SK-N-SH treated with all-trans-retinoic acid at 6 μM for 48 hours (cell line): ENCODE measurements at regions not wholly inside any gene's neighbourhood (a gene's known extent, or its start where the extent isn't known, plus 50 kb on each side); places are given as distances from the start of the nearest gene placed in this dataset.

ENCODE experiments used
- ATAC-seq: fragments of 200-7000 bp; cut with Tn5 transposase; 3 replicates; pipeline ENCODE4 v1.9.1; 2020; ENCODE audit warnings: mild to moderate bottlenecking, moderate library complexity
- ARNTL ChIP-seq: fragments of 450-650 bp; formaldehyde crosslinking; IDR thresholded peaks from 2 replicates; pipeline ENCODE4 v1.5.0; 2020; ENCODE audit warnings: low read depth, mild to moderate bottlenecking, moderate library complexity, borderline replicate concordance
- BACH2 ChIP-seq: fragments of 250-450 bp; sonication (Bioruptor Pico); IDR thresholded peaks from 2 replicates; pipeline ENCODE4 v1.9.0; 2021; ENCODE audit warnings: mild to moderate bottlenecking, borderline replicate concordance
- CSDC2 ChIP-seq: fragments of 250-450 bp; sonication (Bioruptor Pico); IDR thresholded peaks from 2 replicates; pipeline ENCODE4 v1.5.0; 2020; ENCODE audit warnings: mild to moderate bottlenecking, moderate library complexity
- CSRNP3 ChIP-seq: fragments of 250-450 bp; sonication (Bioruptor Pico); IDR thresholded peaks from 2 replicates; pipeline ENCODE4 v1.5.1; 2021; ENCODE audit warnings: mild to moderate bottlenecking, moderate library complexity
- ESRRG ChIP-seq: fragments of 250-450 bp; sonication (Bioruptor Pico); IDR thresholded peaks from 2 replicates; pipeline ENCODE4 v1.6.1; 2021; ENCODE audit warnings: mild to moderate bottlenecking
- GLIS3 ChIP-seq: fragments of 250-450 bp; sonication (Bioruptor Pico); IDR thresholded peaks from 2 replicates; pipeline ENCODE4 v1.5.0; 2020; ENCODE audit warnings: mild to moderate bottlenecking, moderate library complexity
- ISL1 ChIP-seq: fragments of 250-450 bp; sonication (Bioruptor Pico); IDR thresholded peaks from 2 replicates; pipeline ENCODE4 v2.1.2; 2022; ENCODE audit warnings: mild to moderate bottlenecking, moderate library complexity
- OSR1 ChIP-seq: fragments of 250-450 bp; sonication (Bioruptor Pico); IDR thresholded peaks from 2 replicates; pipeline ENCODE4 v1.8.0; 2022; ENCODE audit warnings: moderate library complexity, mild to moderate bottlenecking, inconsistent platforms
- PATZ1 ChIP-seq: fragments of 250-450 bp; sonication (Bioruptor Pico); IDR thresholded peaks from 2 replicates; pipeline ENCODE4 v1.8.0; 2020; ENCODE audit warnings: mild to moderate bottlenecking, moderate library complexity, borderline replicate concordance
- POU6F1 ChIP-seq: fragments of 250-450 bp; sonication (Bioruptor Pico); IDR thresholded peaks from 2 replicates; pipeline ENCODE4 v1.8.0; 2021; ENCODE audit warnings: low read depth, mild to moderate bottlenecking, moderate library complexity, borderline replicate concordance
- PPARA ChIP-seq: fragments of 250-450 bp; sonication (Bioruptor Pico); IDR thresholded peaks from 2 replicates; pipeline ENCODE4 v1.5.0; 2020; ENCODE audit warnings: mild to moderate bottlenecking, borderline replicate concordance
- SNAI2 ChIP-seq: fragments of 250-450 bp; sonication (Bioruptor Pico); IDR thresholded peaks from 2 replicates; pipeline ENCODE4 v1.5.0; 2020; ENCODE audit warnings: mild to moderate bottlenecking, moderate library complexity
- ZC3H10 ChIP-seq: fragments of 250-450 bp; sonication (Bioruptor Pico); IDR thresholded peaks from 2 replicates; pipeline ENCODE4 v1.5.1; 2021; ENCODE audit warnings: mild to moderate bottlenecking, moderate library complexity
- ZFP3 ChIP-seq: fragments of 250-450 bp; sonication (Bioruptor Pico); IDR thresholded peaks from 2 replicates; pipeline ENCODE4 v1.5.0; 2020; ENCODE audit warnings: mild to moderate bottlenecking, moderate library complexity
- ZFP30 ChIP-seq: fragments of 450-650 bp; formaldehyde crosslinking; IDR thresholded peaks from 2 replicates; pipeline ENCODE4 v1.5.0; 2022; ENCODE audit warnings: mild to moderate bottlenecking, moderate library complexity
- ZNF565 ChIP-seq: fragments of 450-650 bp; formaldehyde crosslinking; conservative IDR thresholded peaks from 2 replicates; pipeline ENCODE4 v1.5.0; 2020; ENCODE audit warnings: low read depth, mild to moderate bottlenecking, moderate library complexity
- ZNF70 ChIP-seq: fragments of 450-650 bp; formaldehyde crosslinking; IDR thresholded peaks from 2 replicates; pipeline ENCODE4 v1.5.0; 2020; ENCODE audit warnings: mild to moderate bottlenecking, moderate library complexity
- ZNF8 ChIP-seq: fragments of 450-650 bp; formaldehyde crosslinking; IDR thresholded peaks from 2 replicates; pipeline ENCODE4 v1.5.0; 2020; ENCODE audit warnings: mild to moderate bottlenecking, moderate library complexity
- TF ChIP-seq, protein P1 (sequence below): fragments of 250-450 bp; sonication (Bioruptor Pico); IDR thresholded peaks from 2 replicates; pipeline ENCODE4 v1.5.1; 2020; ENCODE audit warnings: low read depth, mild to moderate bottlenecking, moderate library complexity
- TF ChIP-seq, protein P2 (sequence below): fragments of 250-450 bp; sonication (Bioruptor Pico); IDR thresholded peaks from 2 replicates; pipeline ENCODE4 v1.5.0; 2020; ENCODE audit warnings: mild to moderate bottlenecking, moderate library complexity

DNA sequence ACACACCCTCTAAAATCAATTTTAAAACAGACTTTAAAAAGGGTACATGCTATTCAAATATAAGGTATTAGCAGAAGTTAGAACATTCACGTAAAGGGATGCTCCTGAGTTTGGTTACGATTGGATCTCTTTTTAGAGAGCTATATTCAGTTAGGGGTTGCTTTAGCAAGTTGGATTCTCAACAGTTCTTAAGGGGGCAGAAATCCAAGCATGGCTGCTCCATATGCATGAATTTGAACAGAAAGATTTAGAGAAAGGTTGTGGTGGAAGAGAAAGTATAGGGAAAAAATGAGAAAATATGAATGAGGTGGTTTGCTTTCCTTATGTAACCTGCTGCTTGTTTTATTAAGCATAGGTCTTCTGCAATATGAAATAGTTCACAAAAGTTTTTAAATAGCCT is 855.1 kb downstream of the SORCS1 start (continued):
- TF ChIP-seq CSRNP3 (CRISPR knock-in tag) (no peak), OSR1 (CRISPR knock-in tag) (no peak), ISL1 (CRISPR knock-in tag) (no peak), GLIS3 (no peak)

DNA sequence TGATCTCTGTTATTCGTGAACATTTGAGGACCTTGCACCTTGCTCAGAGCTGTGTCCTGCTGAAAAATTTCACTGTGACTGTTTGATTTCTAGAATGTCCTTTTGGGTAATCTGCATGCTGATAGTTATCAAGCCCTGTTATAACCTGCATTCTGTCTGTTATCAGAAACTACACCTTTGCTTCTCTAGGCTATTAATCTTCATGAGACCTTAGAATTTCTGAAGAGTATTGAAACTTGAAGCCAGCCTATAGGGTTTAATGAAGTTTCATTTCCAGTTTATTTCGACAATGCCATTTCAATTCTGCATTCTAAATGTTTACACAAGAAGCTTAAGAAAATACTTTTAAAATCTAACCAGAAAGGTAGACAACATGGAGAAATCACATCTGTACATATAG is 856.2 kb downstream of the SORCS1 start:
- TF ChIP-seq ZNF565 (CRISPR knock-in tag) (no peak), PPARA (CRISPR knock-in tag) (no peak), ZNF8 (no peak), ZFP30 (no peak), ZNF70 (CRISPR knock-in tag) (no peak), POU6F1 (CRISPR knock-in tag) (no peak), ESRRG (CRISPR knock-in tag) (no peak), OSR1 (CRISPR knock-in tag) (no peak), PATZ1 (CRISPR knock-in tag) (no peak)
- TF ChIP-seq, protein P1, sequence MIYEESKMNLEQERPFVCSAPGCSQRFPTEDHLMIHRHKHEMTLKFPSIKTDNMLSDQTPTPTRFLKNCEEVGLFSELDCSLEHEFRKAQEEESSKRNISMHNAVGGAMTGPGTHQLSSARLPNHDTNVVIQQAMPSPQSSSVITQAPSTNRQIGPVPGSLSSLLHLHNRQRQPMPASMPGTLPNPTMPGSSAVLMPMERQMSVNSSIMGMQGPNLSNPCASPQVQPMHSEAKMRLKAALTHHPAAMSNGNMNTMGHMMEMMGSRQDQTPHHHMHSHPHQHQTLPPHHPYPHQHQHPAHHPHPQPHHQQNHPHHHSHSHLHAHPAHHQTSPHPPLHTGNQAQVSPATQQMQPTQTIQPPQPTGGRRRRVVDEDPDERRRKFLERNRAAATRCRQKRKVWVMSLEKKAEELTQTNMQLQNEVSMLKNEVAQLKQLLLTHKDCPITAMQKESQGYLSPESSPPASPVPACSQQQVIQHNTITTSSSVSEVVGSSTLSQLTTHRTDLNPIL: no peak
- TF ChIP-seq, protein P2, sequence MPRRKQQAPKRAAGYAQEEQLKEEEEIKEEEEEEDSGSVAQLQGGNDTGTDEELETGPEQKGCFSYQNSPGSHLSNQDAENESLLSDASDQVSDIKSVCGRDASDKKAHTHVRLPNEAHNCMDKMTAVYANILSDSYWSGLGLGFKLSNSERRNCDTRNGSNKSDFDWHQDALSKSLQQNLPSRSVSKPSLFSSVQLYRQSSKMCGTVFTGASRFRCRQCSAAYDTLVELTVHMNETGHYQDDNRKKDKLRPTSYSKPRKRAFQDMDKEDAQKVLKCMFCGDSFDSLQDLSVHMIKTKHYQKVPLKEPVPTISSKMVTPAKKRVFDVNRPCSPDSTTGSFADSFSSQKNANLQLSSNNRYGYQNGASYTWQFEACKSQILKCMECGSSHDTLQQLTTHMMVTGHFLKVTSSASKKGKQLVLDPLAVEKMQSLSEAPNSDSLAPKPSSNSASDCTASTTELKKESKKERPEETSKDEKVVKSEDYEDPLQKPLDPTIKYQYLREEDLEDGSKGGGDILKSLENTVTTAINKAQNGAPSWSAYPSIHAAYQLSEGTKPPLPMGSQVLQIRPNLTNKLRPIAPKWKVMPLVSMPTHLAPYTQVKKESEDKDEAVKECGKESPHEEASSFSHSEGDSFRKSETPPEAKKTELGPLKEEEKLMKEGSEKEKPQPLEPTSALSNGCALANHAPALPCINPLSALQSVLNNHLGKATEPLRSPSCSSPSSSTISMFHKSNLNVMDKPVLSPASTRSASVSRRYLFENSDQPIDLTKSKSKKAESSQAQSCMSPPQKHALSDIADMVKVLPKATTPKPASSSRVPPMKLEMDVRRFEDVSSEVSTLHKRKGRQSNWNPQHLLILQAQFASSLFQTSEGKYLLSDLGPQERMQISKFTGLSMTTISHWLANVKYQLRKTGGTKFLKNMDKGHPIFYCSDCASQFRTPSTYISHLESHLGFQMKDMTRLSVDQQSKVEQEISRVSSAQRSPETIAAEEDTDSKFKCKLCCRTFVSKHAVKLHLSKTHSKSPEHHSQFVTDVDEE: no peak
- no peak for ATAC-seq

DNA sequence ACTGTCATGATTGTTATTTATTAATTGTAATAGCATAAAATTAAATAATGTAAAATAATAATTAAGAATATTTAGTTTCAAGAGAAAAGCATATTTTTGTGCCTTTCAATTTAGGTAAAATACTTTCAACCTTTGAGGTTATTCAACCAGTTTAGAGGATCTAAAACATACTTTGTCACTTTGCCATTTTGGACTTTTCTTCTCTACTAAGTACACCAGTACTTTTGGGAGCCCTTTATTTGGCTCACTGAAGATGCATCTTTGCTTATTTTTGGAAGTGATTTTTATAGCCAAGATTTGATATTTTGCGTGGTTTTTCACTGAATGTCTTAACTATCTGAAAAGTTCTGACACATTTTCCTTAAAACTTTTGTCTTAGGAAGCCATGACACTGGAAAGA is 860.5 kb downstream of the SORCS1 start:
- ATAC-seq: no peak
- TF ChIP-seq ZC3H10 (CRISPR knock-in tag): no peak
- TF ChIP-seq BACH2 (CRISPR knock-in tag): no peak
- no peak for TF ChIP-seq PPARA (CRISPR knock-in tag)
- no peak for TF ChIP-seq ZNF8
- TF ChIP-seq, all 23 proteins: peak for 0

- ATAC-seq: no peak
- no peak for TF ChIP-seq ARNTL (CRISPR knock-in tag)
- no peak for TF ChIP-seq SNAI2 (CRISPR knock-in tag)
- TF ChIP-seq ZFP3 (CRISPR knock-in tag): no peak
- no peak for TF ChIP-seq ISL1 (CRISPR knock-in tag)
These were observed 861.5 kb downstream of the SORCS1 start for GRCh38 chr10:106302961-106303360.

GRCh38 chr10:106301146-106301545 is 863.4 kb downstream of the SORCS1 start:
- no peak for ATAC-seq
- TF ChIP-seq, protein P2: no peak
- TF ChIP-seq ZNF8 (no peak), OSR1 (CRISPR knock-in tag) (no peak), POU6F1 (CRISPR knock-in tag) (no peak), ESRRG (CRISPR knock-in tag) (no peak), ZNF565 (CRISPR knock-in tag) (no peak), CSDC2 (CRISPR knock-in tag) (no peak)
- TF ChIP-seq, protein P1: no peak
